ENCODE measurements at regions not wholly inside any gene's neighbourhood (a gene's known extent, or its start where the extent isn't known, plus 50 kb on each side); places are given as distances from the start of the nearest gene placed in this dataset.

- WGBS, 2 donors, result 45 to 58% methylated on average over 1 of the region's 1 CpG
- intact Hi-C loops (cut with DNase I), result no loop called here
- H3K27ac ChIP-seq, result no peak overlapping the region
- DNase-seq (no peak), ATAC-seq (no peak)
- no peaks in the 10 kb centered on the region for H3K27me3 ChIP-seq
- peaks cover 0 to 4% (median 0%) of the 10 kb centered on the region in 3 donors for H3K9me3 ChIP-seq
- no peaks in the 10 kb centered on the region for H3K36me3 ChIP-seq (replicated peaks in 1 of 2; ENCODE audit: insufficient read depth in 1 of 2, low read depth in 2 of 2)
- no peak for TF ChIP-seq CTCF (IDR thresholded peaks at IDR 0.05)
- no peak for TF ChIP-seq POLR2A (IDR thresholded peaks at IDR 0.05)
- no peaks in the 10 kb centered on the region for H3K4me1 ChIP-seq
- H3K4me3 ChIP-seq, result no peak overlapping the region
Measured at GRCh38 chr10:64079341-64079740, 558.1 kb downstream of the REEP3 start.

GRCh38 chr10:64080071-64080470 is 558.9 kb downstream of the REEP3 start:
- 84 to 93% methylated on average over 1 of the region's 1 CpG for WGBS, 2 donors

DNA sequence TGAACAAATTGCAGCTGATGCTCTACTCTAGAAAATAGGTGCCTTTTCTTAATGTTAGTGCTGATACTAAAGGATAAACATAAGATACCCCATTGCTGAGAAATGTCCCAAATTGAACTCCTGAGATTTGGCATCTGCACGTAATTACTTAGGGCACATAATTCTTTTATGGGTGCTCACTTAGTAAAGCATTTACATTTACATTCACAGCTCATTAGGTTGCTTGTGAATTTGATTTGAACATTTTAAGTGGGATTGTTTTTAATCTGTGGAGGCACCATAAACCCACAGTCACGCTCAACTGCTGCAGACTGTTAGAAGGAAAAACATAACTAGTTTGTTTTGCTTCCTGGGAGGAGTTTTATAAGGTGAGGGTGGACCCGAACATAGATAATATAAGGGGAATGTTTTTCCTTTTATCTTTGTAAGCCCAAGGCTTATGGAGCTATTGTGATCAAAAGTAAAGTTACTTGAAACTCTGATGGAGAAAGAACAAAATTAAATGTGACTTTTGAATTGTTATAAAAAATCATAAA is 560.8 kb downstream of the REEP3 start:
- intact Hi-C loops (cut with DNase I), result no loop called here
- no peak overlapping the region for H3K4me3 ChIP-seq
- TF ChIP-seq CTCF (IDR thresholded peaks at IDR 0.05) (no peak), POLR2A (IDR thresholded peaks at IDR 0.05) (no peak)
- ATAC-seq (no peak), DNase-seq (no peak)
- no peaks in the 10 kb centered on the region for H3K4me1 ChIP-seq
- peaks cover 0 to 2% (median 0%) of the 10 kb centered on the region in 3 donors for H3K9me3 ChIP-seq
- WGBS, 2 donors, result 70 to 84% methylated on average over 3 of the region's 3 CpGs
- H3K27ac ChIP-seq, result no peak overlapping the region
- H3K36me3 ChIP-seq (replicated peaks in 1 of 2; ENCODE audit: insufficient read depth in 1 of 2, low read depth in 2 of 2), result no peaks in the 10 kb centered on the region
- H3K27me3 ChIP-seq, result no peaks in the 10 kb centered on the region

More at GRCh38 chr10:64080071-64080470, 558.9 kb downstream of the REEP3 start:
- H3K4me3 ChIP-seq, result no peak overlapping the region
- H3K4me1 ChIP-seq, result no peaks in the 10 kb centered on the region
- H3K36me3 ChIP-seq (replicated peaks in 1 of 2; ENCODE audit: insufficient read depth in 1 of 2, low read depth in 2 of 2), result no peaks in the 10 kb centered on the region
- peaks cover 0 to 4% (median 0%) of the 10 kb centered on the region in 3 donors for H3K9me3 ChIP-seq
- intact Hi-C loops (cut with DNase I), result no loop called here
- TF ChIP-seq CTCF (IDR thresholded peaks at IDR 0.05), result no peak
- TF ChIP-seq POLR2A (IDR thresholded peaks at IDR 0.05), result no peak
- H3K27ac ChIP-seq, result no peak overlapping the region
- DNase-seq, result no peak
- no peak for ATAC-seq
- no peaks in the 10 kb centered on the region for H3K27me3 ChIP-seq

GRCh38 chr10:64086083-64086767 is 565.0 kb downstream of the REEP3 start:
- no peak for ATAC-seq
- no peak for DNase-seq
- no peaks in the 10 kb centered on the region for H3K27me3 ChIP-seq
- intact Hi-C loops (cut with DNase I), result no loop called here
- H3K9me3 ChIP-seq, result no peaks in the 10 kb centered on the region
- no peaks in the 10 kb centered on the region for H3K36me3 ChIP-seq (replicated peaks in 1 of 2; ENCODE audit: insufficient read depth in 1 of 2, low read depth in 2 of 2)
- no peak overlapping the region for H3K4me3 ChIP-seq
- peaks cover 5% of the 10 kb centered on the region for H3K4me1 ChIP-seq
- TF ChIP-seq POLR2A (IDR thresholded peaks at IDR 0.05) (no peak), CTCF (IDR thresholded peaks at IDR 0.05) (no peak)
- WGBS, 2 donors, result 74 to 75% methylated on average over 2 of the region's 2 CpGs
- no peak overlapping the region for H3K27ac ChIP-seq

DNA sequence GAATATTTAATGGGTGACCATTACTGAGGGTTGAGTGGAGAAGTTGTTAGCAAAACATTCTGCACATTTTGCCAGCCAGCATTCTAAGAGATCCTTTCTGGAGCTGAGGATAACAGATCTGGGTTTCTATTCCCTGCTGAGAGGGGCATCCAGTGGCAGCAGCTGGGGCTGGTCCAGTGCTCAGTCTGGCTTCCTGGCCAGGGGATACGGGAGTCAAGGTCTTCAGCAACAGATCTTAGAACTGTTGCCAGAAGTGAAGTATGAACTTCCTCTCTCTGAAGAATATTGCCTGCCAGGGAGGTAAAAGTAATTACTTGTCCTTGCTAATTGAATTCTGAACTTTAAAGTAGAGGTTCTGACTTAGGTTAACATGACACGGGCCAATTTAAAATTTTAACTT is 568.4 kb downstream of the REEP3 start:
- intact Hi-C loops (cut with DNase I), result no loop called here
- ATAC-seq (no peak), DNase-seq (peak in 1 of 4 donors; percentile 25)
- 10 to 17% methylated on average over 2 of the region's 2 CpGs for WGBS, 2 donors
- H3K9me3 ChIP-seq, result no peaks in the 10 kb centered on the region
- no peak overlapping the region for H3K27ac ChIP-seq
- no peak overlapping the region for H3K4me3 ChIP-seq
- no peaks in the 10 kb centered on the region for H3K36me3 ChIP-seq (replicated peaks in 1 of 2; ENCODE audit: insufficient read depth in 1 of 2, low read depth in 2 of 2)
- peaks cover 5% of the 10 kb centered on the region for H3K4me1 ChIP-seq
- no peaks in the 10 kb centered on the region for H3K27me3 ChIP-seq
- no peak for TF ChIP-seq POLR2A (IDR thresholded peaks at IDR 0.05)

All from body of pancreas (tissue), 4 donors.